Endodermal cell (in vitro differentiated cells): ENCODE measurements at regions not wholly inside any gene's neighbourhood (a gene's known extent, or its start where the extent isn't known, plus 50 kb on each side); places are given as distances from the start of the nearest gene placed in this dataset.

Experiments
- DNase-seq: peaks from one replicate; pipeline ENCODE4 v3.0.0-alpha.2; 2017
- H3K27ac ChIP-seq: 2 replicates; pipeline ENCODE4 v1.5.1; 2013; ENCODE audit warnings: mild to moderate bottlenecking, low read depth, low read length, moderate library complexity
- H3K27me3 ChIP-seq: 2 replicates; pipeline ENCODE4 v1.6.1; 2013; ENCODE audit warnings: mild to moderate bottlenecking, low read length, moderate library complexity; ENCODE audit not compliant: insufficient read depth, control insufficient read depth, poor library complexity, severe bottlenecking
- H3K36me3 ChIP-seq: 2 replicates; pipeline ENCODE4 v1.7.0; 2013; ENCODE audit warnings: mild to moderate bottlenecking, low read length, moderate library complexity; ENCODE audit not compliant: control insufficient read depth, insufficient read depth
- H3K4me1 ChIP-seq: one replicate; pipeline ENCODE4 v1.7.0; 2013; ENCODE audit warnings: low read length; ENCODE audit not compliant: control insufficient read depth, insufficient read depth
- H3K4me3 ChIP-seq: 2 replicates; pipeline ENCODE4 v1.5.1; 2013; ENCODE audit warnings: mild to moderate bottlenecking, low read length, moderate library complexity
- H3K9ac ChIP-seq: 2 replicates; pipeline ENCODE4 v1.6.1; 2013; ENCODE audit warnings: mild to moderate bottlenecking, low read length, moderate library complexity; ENCODE audit not compliant: poor library complexity, severe bottlenecking; ENCODE audit errors: extremely low read depth
- H3K9me3 ChIP-seq: 2 replicates; pipeline ENCODE4 v1.6.1; 2013; ENCODE audit warnings: mild to moderate bottlenecking, low read length, moderate library complexity; ENCODE audit not compliant: control insufficient read depth
- H3K27ac Mint-ChIP-seq: 2 replicates; pipeline ENCODE4 v1.8.0; 2020; ENCODE audit warnings: mixed read lengths
- H3K27me3 Mint-ChIP-seq: 2 replicates; pipeline ENCODE4 v1.8.0; 2021; ENCODE audit warnings: mild to moderate bottlenecking, mixed read lengths; ENCODE audit not compliant: insufficient read depth
- H3K36me3 Mint-ChIP-seq: 2 replicates; pipeline ENCODE4 v1.8.0; 2020; ENCODE audit warnings: low read depth, mixed read lengths
- H3K4me1 Mint-ChIP-seq: 2 replicates; pipeline ENCODE4 v1.8.0; 2020; ENCODE audit warnings: mixed read lengths
- H3K4me3 Mint-ChIP-seq: 2 replicates; pipeline ENCODE4 v1.8.0; 2020; ENCODE audit warnings: mild to moderate bottlenecking, moderate library complexity, mixed read lengths
- H3K9me3 Mint-ChIP-seq: 2 replicates; pipeline ENCODE4 v1.8.0; 2020; ENCODE audit warnings: mild to moderate bottlenecking, mixed read lengths
- CTCF ChIP-seq: fragments of 200-600 bp; sonication (generic); conservative IDR thresholded peaks from 2 replicates; pipeline ENCODE4 v1.5.0; 2021; ENCODE audit warnings: antibody characterized with exemption, mild to moderate bottlenecking
- WGBS, 2 experiments: methylation state at CpG; one replicate each; pipeline versions ENCODE4 v1.1.5 to v1.1.7; 2013; ENCODE audit warnings: missing lambda C conversion rate in 2 of 2, mixed read lengths in 1 of 2; ENCODE audit not compliant: insufficient coverage in 1 of 2, insufficient read length in 1 of 2; 5-methylcytosine and 5-hydroxymethylcytosine counted together

GRCh38 chr21:35191754-35192153 is 142.7 kb upstream of the RUNX1 start:
- no peaks in the 10 kb centered on the region for H3K36me3 ChIP-seq
- Mint-ChIP-seq H3K36me3 (no peaks in the 10 kb centered on the region), H3K27ac (no peak overlapping the region), H3K9me3 (no peaks in the 10 kb centered on the region), H3K4me1 (no peaks in the 10 kb centered on the region), H3K27me3 (no peaks in the 10 kb centered on the region), H3K4me3 (no peak overlapping the region)
- no peaks in the 10 kb centered on the region for H3K27me3 ChIP-seq
- no peak for DNase-seq
- no peak overlapping the region for H3K9ac ChIP-seq
- no peak overlapping the region for H3K4me3 ChIP-seq
- no peak overlapping the region for H3K27ac ChIP-seq
- H3K9me3 ChIP-seq = no peaks in the 10 kb centered on the region
- H3K4me1 ChIP-seq = no peaks in the 10 kb centered on the region
- TF ChIP-seq CTCF = no peak

- H3K27me3 ChIP-seq = no peaks in the 10 kb centered on the region
- no peak for TF ChIP-seq CTCF
- no peaks in the 10 kb centered on the region for H3K36me3 ChIP-seq
- 83 to 86% methylated on average over 5 of the region's 6 CpGs for WGBS, 2 experiments
- no peak overlapping the region for H3K27ac ChIP-seq
- Mint-ChIP-seq H3K4me1 (no peaks in the 10 kb centered on the region), H3K36me3 (no peaks in the 10 kb centered on the region), H3K27ac (no peak overlapping the region), H3K9me3 (no peaks in the 10 kb centered on the region), H3K27me3 (no peaks in the 10 kb centered on the region), H3K4me3 (no peak overlapping the region)
- no peak overlapping the region for H3K9ac ChIP-seq
- H3K4me3 ChIP-seq = no peak overlapping the region
- no peaks in the 10 kb centered on the region for H3K4me1 ChIP-seq
- DNase-seq = no peak
- H3K9me3 ChIP-seq = no peaks in the 10 kb centered on the region
Observed at GRCh38 chr21:35191128-35191527, 142.0 kb upstream of the RUNX1 start.

- WGBS, 2 experiments = 92 to 93% methylated on average over 3 to 5 of the region's 5 CpGs
- Histone ChIP-seq H3K4me3 (no peak overlapping the region), H3K27me3 (no peaks in the 10 kb centered on the region), H3K27ac (no peak overlapping the region), H3K9ac (no peak overlapping the region), H3K4me1 (no peaks in the 10 kb centered on the region), H3K36me3 (no peaks in the 10 kb centered on the region), H3K9me3 (no peaks in the 10 kb centered on the region)
- TF ChIP-seq CTCF = no peak
- Mint-ChIP-seq H3K27me3 (no peaks in the 10 kb centered on the region), H3K27ac (no peak overlapping the region), H3K4me1 (no peaks in the 10 kb centered on the region), H3K4me3 (no peak overlapping the region), H3K9me3 (no peaks in the 10 kb centered on the region), H3K36me3 (no peaks in the 10 kb centered on the region)
- no peak for DNase-seq
Observed at GRCh38 chr21:35190201-35190701, 141.1 kb upstream of the RUNX1 start.
